GM21423 (cell line): ENCODE measurements at regions not wholly inside any gene's neighbourhood (a gene's known extent, or its start where the extent isn't known, plus 50 kb on each side); places are given as distances from the start of the nearest gene placed in this dataset.
"Not testable (repeated sequence)": the region's sequence is repeated elsewhere in the genome, so short reads cannot be mapped to it uniquely, and the experiment has no call there.

Experiments
- ATAC-seq: cut with Tn5 transposase; IDR thresholded peaks from one replicate; pipeline ENCODE4 v1.9.1; 2021; ENCODE audit warnings: mild to moderate bottlenecking, moderate library complexity; ENCODE audit not compliant: unreplicated experiment

GRCh38 chr5:29150840-29151239 is 2042.6 kb upstream of the CDH6 start:
- ATAC-seq: no peak

GRCh38 chr5:29148581-29148980 is 2044.9 kb upstream of the CDH6 start:
- no peak for ATAC-seq

GRCh38 chr5:29148073-29148472 is 2045.4 kb upstream of the CDH6 start:
- ATAC-seq: no peak

GRCh38 chr5:29143266-29143665 is 2050.2 kb upstream of the CDH6 start:
- no peak for ATAC-seq

GRCh38 chr5:29134418-29134817 is 2059.1 kb upstream of the CDH6 start:
- ATAC-seq: no peak

- no peak for ATAC-seq
Measured at GRCh38 chr5:29131285-29131684, 2062.2 kb upstream of the CDH6 start.

- no peak for ATAC-seq
Measured at GRCh38 chr5:29130786-29131185, 2062.7 kb upstream of the CDH6 start.

GRCh38 chr5:29127524-29128156 is 2065.8 kb upstream of the CDH6 start:
- not testable (repeated sequence) for ATAC-seq

- not testable (repeated sequence) for ATAC-seq
Measured at GRCh38 chr5:29126462-29126861, 2067.0 kb upstream of the CDH6 start.

GRCh38 chr5:29122306-29122705 is 2071.2 kb upstream of the CDH6 start:
- no peak for ATAC-seq

- no peak for ATAC-seq
Measured at GRCh38 chr5:29114331-29114768, 2076.0 kb upstream of the CDH9 start.

GRCh38 chr5:29113516-29113915 is 2075.1 kb upstream of the CDH9 start:
- no peak for ATAC-seq

GRCh38 chr5:29099585-29099984 is 2061.2 kb upstream of the CDH9 start:
- ATAC-seq: no peak

- ATAC-seq: no peak
Measured at GRCh38 chr5:29089591-29090130, 2051.3 kb upstream of the CDH9 start.

- ATAC-seq: no peak
Measured at GRCh38 chr5:29085142-29085541, 2046.8 kb upstream of the CDH9 start.

GRCh38 chr5:29079771-29080170 is 2041.4 kb upstream of the CDH9 start:
- ATAC-seq: no peak

- no peak for ATAC-seq
Measured at GRCh38 chr5:29077451-29077850, 2039.1 kb upstream of the CDH9 start.

- ATAC-seq: no peak
Measured at GRCh38 chr5:29069104-29069402, 2030.7 kb upstream of the CDH9 start.

GRCh38 chr5:29061381-29061780 is 2023.0 kb upstream of the CDH9 start:
- no peak for ATAC-seq

GRCh38 chr5:29054694-29055093 is 2016.3 kb upstream of the CDH9 start:
- ATAC-seq: no peak

GRCh38 chr5:29054282-29054681 is 2015.9 kb upstream of the CDH9 start:
- ATAC-seq: no peak

- ATAC-seq: no peak
Measured at GRCh38 chr5:29051509-29051908, 2013.1 kb upstream of the CDH9 start.

- no peak for ATAC-seq
Measured at GRCh38 chr5:29042152-29042551, 2003.8 kb upstream of the CDH9 start.
